SK-N-SH (cell line): ENCODE measurements at regions not wholly inside any gene's neighbourhood (a gene's known extent, or its start where the extent isn't known, plus 50 kb on each side); places are given as distances from the start of the nearest gene placed in this dataset.

Experiments
- CTCF ChIP-seq: fragments of 200-600 bp; sonication (generic); IDR thresholded peaks from 2 replicates; pipeline ENCODE4 v1.6.1; 2017; ENCODE audit warnings: antibody characterized with exemption, mild to moderate bottlenecking, moderate library complexity
- ELF1 ChIP-seq: IDR thresholded peaks from 2 replicates; pipeline ENCODE4 v1.4.0; 2012
- EZH2phosphoT487 ChIP-seq: fragments of 200-600 bp; sonication (generic); IDR thresholded peaks from 2 replicates; pipeline ENCODE4 v1.6.1; 2017; ENCODE audit warnings: low read depth, mixed run types, mild to moderate bottlenecking, antibody characterized with exemption, moderate library complexity, borderline replicate concordance
- GATA2 ChIP-seq: sonication (generic); formaldehyde crosslinking; IDR thresholded peaks from 2 replicates; pipeline ENCODE4 v1.5.0; 2020; ENCODE audit warnings: mild to moderate bottlenecking, missing genetic modification reagents
- MEF2A ChIP-seq: IDR thresholded peaks from 2 replicates; pipeline ENCODE4 v1.4.0; 2012; ENCODE audit warnings: low read depth, borderline replicate concordance
- NFIC ChIP-seq: IDR thresholded peaks from 2 replicates; pipeline ENCODE4 v1.4.0; 2012; ENCODE audit warnings: borderline replicate concordance
- POLR2AphosphoS5 ChIP-seq: IDR thresholded peaks from 2 replicates; pipeline ENCODE4 v1.6.1; 2012; ENCODE audit warnings: low read depth, low read length
- REST ChIP-seq: IDR thresholded peaks from 2 replicates; pipeline ENCODE4 v1.6.1; 2012; ENCODE audit warnings: mild to moderate bottlenecking, low read depth, low read length, moderate library complexity
- TAF1 ChIP-seq: IDR thresholded peaks from 2 replicates; pipeline ENCODE4 v1.6.1; 2012; ENCODE audit warnings: low read depth, mild to moderate bottlenecking, low read length, moderate library complexity, borderline replicate concordance
- USF2 ChIP-seq: fragments of 150-350 bp; IDR thresholded peaks from 2 replicates; pipeline ENCODE4 v1.6.1; 2017; ENCODE audit warnings: antibody characterized with exemption, low read length, low read depth, borderline replicate concordance

DNA sequence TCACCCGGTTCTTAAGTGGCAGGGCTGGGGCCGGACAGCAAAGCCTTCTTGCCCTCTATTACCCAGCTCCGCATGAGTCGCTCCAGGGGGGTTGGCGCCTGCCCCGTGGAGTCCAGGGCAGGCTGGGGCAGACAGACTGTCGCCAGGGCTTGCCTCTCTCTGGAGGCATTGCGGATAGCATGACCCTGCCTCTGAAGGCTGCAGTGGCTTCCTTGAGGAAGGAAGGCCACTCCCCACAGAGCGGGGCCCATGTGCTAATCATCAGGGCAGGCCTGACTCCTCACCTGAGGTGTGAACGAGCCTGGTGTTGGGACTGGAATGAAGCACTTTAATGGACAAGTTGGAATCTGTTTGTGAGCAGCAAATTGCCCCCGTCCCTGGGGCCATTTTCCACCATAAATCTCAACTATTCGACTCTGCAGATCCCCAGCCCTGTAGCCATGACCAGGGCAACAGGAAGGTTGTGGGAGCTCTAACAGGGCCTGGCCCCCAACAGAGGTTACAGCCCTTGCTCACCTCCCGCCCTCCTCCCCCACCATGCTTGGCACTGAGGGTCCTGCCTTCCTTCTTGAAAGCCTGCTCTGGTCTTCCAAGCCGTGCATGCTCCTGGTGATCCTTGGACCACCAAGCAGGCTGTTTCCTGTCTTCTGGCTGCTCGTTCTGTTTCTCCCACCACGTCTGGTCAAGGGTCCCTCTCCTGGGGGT, 144.9 kb upstream of the HAAO start:
- TF ChIP-seq TAF1 (no peak), REST (no peak), ELF1 (no peak), CTCF (no peak), MEF2A (no peak), EZH2phosphoT487 (no peak), POLR2AphosphoS5 (no peak), GATA2 (CRISPR knock-in tag) (no peak), NFIC (no peak), USF2 (no peak)
